Smooth muscle cell (in vitro differentiated cells): ENCODE measurements at regions not wholly inside any gene's neighbourhood (a gene's known extent, or its start where the extent isn't known, plus 50 kb on each side); places are given as distances from the start of the nearest gene placed in this dataset.
"Not testable (repeated sequence)": the region's sequence is repeated elsewhere in the genome, so short reads cannot be mapped to it uniquely, and the experiment has no call there.

Source experiments
- DNase-seq: peaks from one replicate; lab custom pipeline; 2025; ENCODE audit not compliant: unreplicated experiment; lab: John Stamatoyannopoulos, UW
- H2AFZ ChIP-seq: fragments of 200-600 bp; sonication (generic); 2 replicates; pipeline ENCODE4 v1.6.0; 2016; ENCODE audit warnings: antibody characterized with exemption, low read depth, mild to moderate bottlenecking
- H3F3A ChIP-seq: fragments of 200-600 bp; sonication (generic); 2 replicates; pipeline ENCODE4 v1.6.0; 2017; ENCODE audit warnings: antibody characterized with exemption, low read depth
- H3K27ac ChIP-seq: fragments of 200-600 bp; sonication (generic); 2 replicates; pipeline ENCODE4 v1.5.1; 2016; ENCODE audit warnings: low read depth, mild to moderate bottlenecking
- H3K27me3 ChIP-seq: fragments of 200-600 bp; sonication (generic); 2 replicates; pipeline ENCODE4 v1.6.1; 2016; ENCODE audit warnings: low read depth, mild to moderate bottlenecking
- H3K36me3 ChIP-seq: fragments of 200-600 bp; sonication (generic); 2 replicates; pipeline ENCODE4 v1.5.1; 2016; ENCODE audit warnings: low read depth
- H3K4me1 ChIP-seq: fragments of 200-600 bp; sonication (generic); 2 replicates; pipeline ENCODE4 v1.5.1; 2016; ENCODE audit warnings: low read depth
- H3K4me2 ChIP-seq: fragments of 200-600 bp; sonication (generic); 2 replicates; pipeline ENCODE4 v1.6.0; 2016; ENCODE audit warnings: mild to moderate bottlenecking
- H3K4me3 ChIP-seq: fragments of 200-600 bp; sonication (generic); 2 replicates; pipeline ENCODE4 v1.5.1; 2016; ENCODE audit warnings: mild to moderate bottlenecking
- H3K79me2 ChIP-seq: fragments of 200-600 bp; sonication (generic); 2 replicates; pipeline ENCODE4 v1.6.0; 2016; ENCODE audit warnings: low read depth, mild to moderate bottlenecking
- H3K9ac ChIP-seq: fragments of 200-600 bp; sonication (generic); 2 replicates; pipeline ENCODE4 v1.6.0; 2016; ENCODE audit warnings: low read depth
- H3K9me3 ChIP-seq: fragments of 200-600 bp; sonication (generic); replicated peaks from 2 replicates; pipeline ENCODE4 v1.5.1; 2016; ENCODE audit warnings: low read depth
- H4K20me1 ChIP-seq: fragments of 200-600 bp; sonication (generic); 2 replicates; pipeline ENCODE4 v1.6.0; 2016; ENCODE audit warnings: low read depth
- CTCF ChIP-seq: fragments of 200-600 bp; sonication (generic); IDR thresholded peaks from 2 replicates; pipeline ENCODE4 v1.5.1; 2017; ENCODE audit warnings: borderline replicate concordance, mild to moderate bottlenecking, antibody characterized with exemption; ENCODE audit not compliant: insufficient read depth, poor library complexity, severe bottlenecking
- whole genome bisulfite sequencing: methylation state at CpG from one replicate; pipeline ENCODE4 v1.1.7; 2016; ENCODE audit warnings: low lambda C conversion rate; 5-methylcytosine and 5-hydroxymethylcytosine counted together

DNA sequence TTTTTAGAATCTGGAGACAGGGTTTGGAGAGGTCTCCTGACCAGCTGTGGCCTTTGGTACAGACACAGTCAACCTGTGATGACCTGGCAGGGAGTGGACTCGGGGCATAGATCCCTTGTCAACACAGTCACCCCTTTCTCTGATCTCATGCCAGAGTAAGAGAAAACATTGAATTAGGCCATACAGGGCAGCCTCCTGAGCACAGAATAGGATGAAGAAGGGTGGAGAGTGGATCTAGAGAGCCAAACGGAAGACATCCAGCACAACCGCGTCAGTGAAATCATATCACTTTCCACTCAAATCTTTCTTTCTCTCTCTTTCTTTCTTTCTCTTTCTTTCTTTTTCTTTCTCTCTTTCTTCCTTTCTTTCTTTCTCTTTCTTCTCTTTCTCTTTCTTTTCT, 145.9 kb upstream of the TBX3 start:
- Histone ChIP-seq H3K4me2 (no peak overlapping the region), H3F3A (no peaks in the 10 kb centered on the region), H4K20me1 (no peaks in the 10 kb centered on the region), H3K79me2 (no peaks in the 10 kb centered on the region), H3K27ac (no peak overlapping the region), H3K27me3 (no peaks in the 10 kb centered on the region), H3K9me3 (no peaks in the 10 kb centered on the region), H3K36me3 (no peaks in the 10 kb centered on the region), H3K4me3 (no peak overlapping the region), H2AFZ (no peak overlapping the region), H3K4me1 (no peaks in the 10 kb centered on the region), H3K9ac (no peak overlapping the region)
- 97% methylated on average over 4 of the region's 4 CpGs for WGBS
- TF ChIP-seq CTCF = no peak
- no peak for DNase-seq

DNA sequence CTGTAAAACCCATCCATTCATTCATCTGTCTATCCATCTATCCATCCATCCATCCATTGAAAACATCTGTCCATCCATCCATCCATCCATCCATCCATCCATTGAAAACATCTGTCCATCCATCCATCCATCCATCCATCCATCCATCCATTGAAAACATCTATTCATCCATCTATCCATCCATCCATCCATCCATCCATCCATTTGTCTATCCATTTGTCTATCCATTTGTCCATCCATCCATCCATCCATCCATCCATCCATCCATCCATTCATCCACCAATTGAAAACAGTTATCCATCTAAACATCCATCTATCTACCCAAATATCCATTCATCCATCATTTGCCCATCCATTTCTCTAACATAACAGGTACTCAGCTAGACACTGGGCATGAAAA, 145.3 kb upstream of the TBX3 start:
- not testable (repeated sequence) for H3K9ac ChIP-seq, H3K4me1 ChIP-seq, DNase-seq, H3K79me2 ChIP-seq, H3K27me3 ChIP-seq, H3K4me3 ChIP-seq, H3K27ac ChIP-seq, H2AFZ ChIP-seq, H3K4me2 ChIP-seq, H3F3A ChIP-seq, H4K20me1 ChIP-seq, H3K36me3 ChIP-seq, H3K9me3 ChIP-seq

DNA sequence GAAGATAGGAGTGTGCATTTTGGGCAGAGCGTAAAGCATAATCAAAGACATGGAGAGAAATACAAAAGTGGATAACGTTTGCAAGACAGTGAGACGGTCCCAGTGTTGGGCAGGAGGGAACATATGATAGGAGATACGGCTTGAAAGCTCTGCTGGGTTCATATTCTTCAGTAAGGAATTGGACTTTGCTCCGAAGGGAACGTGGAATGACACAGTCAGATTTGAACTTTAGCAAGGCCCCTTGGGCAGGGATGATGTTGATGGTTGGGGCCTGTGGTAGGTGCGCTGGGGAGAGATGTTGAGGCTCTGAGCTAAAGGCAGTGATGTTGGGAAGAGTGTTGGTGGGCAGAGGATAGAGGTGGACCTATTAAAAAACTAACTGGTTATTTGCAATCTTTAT, 143.5 kb upstream of the TBX3 start:
- WGBS = 98% methylated on average over 7 of the region's 7 CpGs
- no peak for DNase-seq
- H3F3A ChIP-seq = no peaks in the 10 kb centered on the region
- no peaks in the 10 kb centered on the region for H3K4me1 ChIP-seq
- no peaks in the 10 kb centered on the region for H4K20me1 ChIP-seq
- H3K27ac ChIP-seq = no peak overlapping the region
- no peak overlapping the region for H3K9ac ChIP-seq
- H3K4me2 ChIP-seq = no peak overlapping the region
- no peaks in the 10 kb centered on the region for H3K9me3 ChIP-seq
- H3K36me3 ChIP-seq = no peaks in the 10 kb centered on the region
- H3K27me3 ChIP-seq = no peaks in the 10 kb centered on the region
- H2AFZ ChIP-seq = no peak overlapping the region
- TF ChIP-seq CTCF = no peak
- H3K79me2 ChIP-seq = no peaks in the 10 kb centered on the region
- H3K4me3 ChIP-seq = no peak overlapping the region

- H3K9me3 ChIP-seq = no peaks in the 10 kb centered on the region
- H3K4me1 ChIP-seq = no peaks in the 10 kb centered on the region
- no peaks in the 10 kb centered on the region for H3K36me3 ChIP-seq
- H3K4me3 ChIP-seq = no peak overlapping the region
- H2AFZ ChIP-seq = no peak overlapping the region
- no peak overlapping the region for H3K9ac ChIP-seq
- no peaks in the 10 kb centered on the region for H3K79me2 ChIP-seq
- no peaks in the 10 kb centered on the region for H3K27me3 ChIP-seq
- H3F3A ChIP-seq = no peaks in the 10 kb centered on the region
- TF ChIP-seq CTCF = no peak
- DNase-seq = no peak
- 72% methylated on average over 5 of the region's 5 CpGs for WGBS
- H3K4me2 ChIP-seq = no peak overlapping the region
- H3K27ac ChIP-seq = no peak overlapping the region
- no peaks in the 10 kb centered on the region for H4K20me1 ChIP-seq
These were observed 142.3 kb upstream of the TBX3 start for GRCh38 chr12:114826244-114826643.
